GM19023 (cell line): ENCODE measurements at regions not wholly inside any gene's neighbourhood (a gene's known extent, or its start where the extent isn't known, plus 50 kb on each side); places are given as distances from the start of the nearest gene placed in this dataset.
A peak's percentile ranks its signal among the peaks of the same experiment; 100 is the strongest.
"Not testable (repeated sequence)": the region's sequence is repeated elsewhere in the genome, so short reads cannot be mapped to it uniquely, and the experiment has no call there.

Experiments used
- ATAC-seq: cut with Tn5 transposase; IDR thresholded peaks from one replicate; pipeline ENCODE4 v1.9.1; 2021; ENCODE audit warnings: mild to moderate bottlenecking, moderate library complexity; ENCODE audit not compliant: unreplicated experiment

- no peak for ATAC-seq
Observed at GRCh38 chr5:93359296-93359959, 221.6 kb downstream of the NR2F1-AS1 start.

DNA sequence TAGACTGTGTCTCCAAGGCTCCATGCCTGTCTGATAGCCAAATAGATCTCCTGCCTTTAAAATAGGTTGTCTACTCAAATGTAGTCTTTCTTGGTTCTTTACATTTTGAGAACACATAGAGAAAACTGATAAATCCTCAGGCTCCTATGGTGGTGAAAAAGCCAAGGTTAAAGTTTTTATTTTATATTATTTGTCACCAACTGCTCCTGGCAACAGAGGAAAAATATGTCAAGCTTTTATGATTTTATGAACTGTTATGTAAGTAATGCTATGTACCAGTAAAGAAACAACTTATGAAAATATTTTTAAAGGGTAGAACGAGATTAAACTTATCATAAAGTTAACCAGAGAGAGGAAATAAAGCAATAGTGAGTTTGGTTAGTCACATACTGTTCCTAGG, 222.8 kb downstream of the NR2F1-AS1 start:
- no peak for ATAC-seq

- no peak for ATAC-seq
Observed at GRCh38 chr5:93357686-93358085, 223.3 kb downstream of the NR2F1-AS1 start.

DNA sequence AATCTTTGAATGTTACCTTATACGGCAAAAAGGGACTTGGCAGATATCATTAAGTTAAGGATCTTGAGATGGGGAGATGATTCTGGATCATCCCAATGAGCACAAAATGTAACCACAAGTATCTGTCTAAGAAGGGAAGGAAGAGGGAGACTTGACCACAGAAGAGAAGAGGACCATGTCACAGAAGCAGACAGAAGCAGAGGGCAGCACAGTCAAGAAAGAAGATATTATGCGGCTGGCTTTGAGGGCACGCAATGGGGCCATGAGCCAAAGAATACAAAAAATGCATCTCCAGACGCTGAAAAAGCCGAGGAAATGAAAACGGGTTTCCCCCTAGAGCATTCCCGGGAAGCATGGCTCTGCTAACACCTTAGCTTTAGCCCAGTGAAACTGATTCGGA, 225.3 kb downstream of the NR2F1-AS1 start:
- ATAC-seq, result no peak

DNA sequence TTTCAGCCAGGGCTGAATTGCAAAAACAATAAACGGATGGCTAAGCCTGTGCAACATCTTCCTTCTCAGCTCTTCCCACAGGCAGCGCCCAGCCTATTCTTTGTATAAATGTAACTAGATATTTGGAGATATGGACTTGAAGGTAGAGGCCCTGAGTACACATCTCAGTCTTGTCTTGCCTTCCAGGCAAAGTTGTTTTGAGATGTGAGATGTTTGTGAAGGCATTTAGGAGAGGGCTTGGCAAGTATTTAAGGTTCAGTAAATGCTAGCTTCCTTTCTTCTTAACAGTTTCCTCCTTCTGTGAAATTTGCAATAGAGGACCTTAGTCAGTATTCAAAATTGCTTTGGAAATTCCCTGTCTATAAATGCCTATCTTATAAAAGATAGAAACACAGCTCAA, 228.8 kb downstream of the NR2F1-AS1 start:
- ATAC-seq, result no peak

- no peak for ATAC-seq
Observed at GRCh38 chr5:93349613-93350012, 231.4 kb downstream of the NR2F1-AS1 start.

DNA sequence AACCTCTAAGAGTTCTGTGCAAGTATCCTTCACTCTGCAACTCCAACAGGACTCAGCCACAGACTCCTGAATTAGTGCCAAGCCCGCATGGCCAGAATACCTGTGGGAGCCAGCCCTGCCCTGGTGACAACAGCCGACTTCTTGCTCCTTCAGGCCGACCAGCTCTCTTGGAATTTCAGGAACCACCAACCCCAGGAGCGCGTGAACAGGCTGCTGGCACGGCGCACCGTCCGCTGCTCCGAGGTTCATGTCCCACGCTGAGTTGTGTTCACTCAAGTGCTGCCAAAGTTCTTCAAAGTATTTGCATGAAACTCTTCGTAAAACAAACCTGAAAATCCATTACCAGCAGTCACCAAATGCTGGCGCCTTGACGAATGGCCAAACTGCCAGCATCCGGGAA, 232.8 kb downstream of the NR2F1-AS1 start:
- ATAC-seq, result no peak

DNA sequence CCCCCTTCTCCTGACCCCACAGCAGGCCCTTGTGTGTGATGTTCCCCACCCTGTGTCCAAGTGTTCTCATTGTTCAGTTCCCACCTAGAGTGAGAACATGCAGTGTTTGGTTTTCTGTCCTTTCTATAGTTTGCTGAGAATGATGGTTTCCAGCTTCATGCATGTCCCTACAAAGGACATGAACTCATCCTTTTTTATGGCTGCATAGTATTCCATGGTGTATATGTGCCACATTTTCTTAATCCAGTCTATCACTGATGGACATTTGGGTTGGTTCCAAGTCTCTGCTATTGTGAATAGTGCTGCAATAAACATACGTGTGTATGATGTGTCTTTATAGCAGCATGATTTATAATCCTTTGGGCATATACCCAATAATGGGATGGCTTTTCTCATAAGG, 234.2 kb downstream of the NR2F1-AS1 start:
- ATAC-seq, result not testable (repeated sequence)

DNA sequence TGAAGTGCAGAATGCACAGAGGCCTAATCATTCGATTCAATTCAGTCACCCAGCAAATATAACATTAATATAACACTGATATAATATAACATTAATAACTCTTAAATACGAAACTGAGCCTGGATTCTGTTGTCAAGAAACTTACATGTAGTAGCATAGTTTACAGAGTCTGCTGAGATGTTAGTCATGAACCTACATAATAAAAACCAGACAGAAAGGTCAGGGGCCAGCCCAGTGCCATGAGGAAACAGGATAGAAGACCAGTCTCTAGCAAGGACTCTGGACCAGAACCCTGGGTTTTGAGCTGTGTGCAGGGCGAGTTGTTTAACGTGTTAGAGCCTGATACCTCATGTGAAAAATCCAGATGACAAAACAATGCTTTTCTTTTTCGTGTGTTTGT, 234.7 kb downstream of the NR2F1-AS1 start:
- ATAC-seq, result no peak

DNA sequence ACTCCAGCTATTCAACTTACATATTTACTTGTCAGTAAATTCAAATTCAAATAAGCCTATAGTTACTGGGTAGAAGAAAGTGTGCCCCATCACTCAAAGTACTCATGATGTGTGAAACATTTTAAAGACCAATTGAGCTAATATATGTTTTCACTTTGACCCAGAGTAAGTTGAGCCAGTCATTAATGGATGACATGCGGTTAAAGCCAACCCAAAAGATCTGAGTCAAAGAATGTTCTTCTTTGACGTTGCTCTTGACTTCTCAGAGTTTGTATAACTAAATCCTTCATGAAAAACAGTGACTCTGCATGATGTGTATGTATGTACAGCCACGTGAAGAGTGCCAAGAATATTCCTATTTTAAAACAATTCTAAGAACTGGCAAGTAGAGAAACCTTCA, 237.4 kb downstream of the NR2F1-AS1 start:
- ATAC-seq, result peak; percentile 46

GRCh38 chr5:93342563-93343061, 238.4 kb downstream of the NR2F1-AS1 start:
- ATAC-seq, result peak; percentile 71

- no peak for ATAC-seq
Observed at GRCh38 chr5:93340881-93341280, 240.1 kb downstream of the NR2F1-AS1 start.

DNA sequence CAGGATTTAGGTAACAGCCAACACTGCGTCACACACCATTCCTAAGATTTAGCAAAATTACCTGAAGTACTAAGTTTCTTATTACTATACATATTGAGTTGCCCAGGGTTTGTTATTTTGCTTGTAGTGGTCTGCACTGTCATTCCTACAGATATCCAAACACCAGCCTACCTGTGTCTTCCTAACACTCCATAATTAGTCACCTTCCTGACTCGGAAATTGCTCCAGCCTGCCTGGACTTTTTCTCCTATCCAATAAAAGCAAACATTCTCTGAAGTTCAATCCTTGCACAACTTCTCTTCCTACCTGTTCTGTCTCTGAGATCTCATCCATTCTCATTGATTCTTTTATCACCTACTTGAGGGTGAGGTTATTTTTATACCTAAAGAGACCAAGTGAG, 243.9 kb downstream of the NR2F1-AS1 start:
- no peak for ATAC-seq

DNA sequence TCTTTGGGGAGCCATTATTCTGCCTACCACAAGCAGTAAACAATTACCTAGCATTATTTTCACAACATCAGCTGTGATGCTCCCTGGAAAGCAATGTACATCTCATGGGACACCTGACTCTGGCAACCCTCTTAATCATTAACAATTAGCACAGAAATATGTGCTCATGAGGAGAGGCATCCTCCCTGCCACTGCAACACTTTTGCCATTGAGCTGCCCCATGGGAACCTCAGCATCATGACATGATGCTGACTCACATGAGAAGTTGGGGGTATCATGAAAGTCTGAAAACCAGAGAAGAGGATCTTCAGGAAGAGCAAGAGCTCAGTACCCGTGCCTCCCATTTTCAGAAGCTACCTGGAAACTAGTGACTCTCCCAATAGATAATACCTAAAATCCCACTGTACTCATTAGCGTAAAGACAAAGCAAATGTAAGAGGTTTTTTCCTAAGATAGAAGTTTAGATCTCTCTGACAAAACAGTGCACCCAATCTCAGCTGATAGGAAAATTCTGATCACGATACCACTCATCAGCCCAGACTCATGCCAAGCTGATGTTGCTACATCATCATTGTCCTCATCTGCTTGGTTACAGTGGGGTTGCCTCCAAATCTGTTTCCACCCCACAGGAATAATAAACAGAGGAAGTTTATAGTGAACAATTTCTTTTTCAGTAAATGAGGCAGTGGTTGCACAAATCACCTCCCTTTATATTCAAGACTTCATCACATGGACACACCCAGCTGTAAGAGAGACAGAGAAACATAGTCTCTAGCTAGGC, 244.5 kb downstream of the NR2F1-AS1 start:
- ATAC-seq, result no peak

DNA sequence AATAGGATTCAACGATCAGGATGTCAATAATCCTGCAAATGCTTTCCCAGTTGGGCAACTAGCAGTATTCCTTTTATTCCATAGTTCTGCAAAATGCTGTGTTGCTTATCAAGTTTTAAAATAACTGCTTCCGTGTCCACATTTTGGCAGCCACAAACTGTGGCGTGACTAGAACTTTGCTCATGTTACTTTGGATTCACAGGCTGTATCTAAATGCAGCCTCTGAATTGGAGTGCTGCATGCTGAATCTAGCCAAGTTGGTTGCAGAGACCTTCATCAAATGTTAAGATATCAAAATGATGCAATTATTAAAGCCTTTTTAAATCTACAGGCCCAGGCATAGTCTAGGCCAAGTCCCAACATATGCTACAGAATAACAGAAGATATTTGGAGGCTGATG, 249.2 kb downstream of the NR2F1-AS1 start:
- ATAC-seq, result no peak

DNA sequence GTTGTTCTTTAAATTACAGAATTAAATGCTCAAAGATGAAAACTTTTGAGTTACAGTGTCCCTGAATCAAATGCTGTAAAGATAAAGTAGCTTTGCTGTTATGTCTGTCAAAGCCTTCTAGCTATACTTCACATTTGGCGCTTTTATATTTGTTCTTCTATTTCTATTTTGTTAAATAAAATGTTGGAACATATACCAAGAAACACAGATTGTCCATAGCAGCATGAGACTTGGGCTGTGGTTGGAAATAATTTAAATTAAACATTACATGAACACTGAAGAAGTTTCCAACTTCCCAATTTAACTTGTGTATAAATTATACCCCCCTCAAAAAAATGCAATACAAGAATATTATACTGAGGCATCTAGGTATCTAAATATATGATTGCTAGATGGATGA, 249.8 kb downstream of the NR2F1-AS1 start:
- no peak for ATAC-seq

- ATAC-seq, result no peak
Observed at GRCh38 chr5:93330506-93330905, 250.5 kb downstream of the NR2F1-AS1 start.

DNA sequence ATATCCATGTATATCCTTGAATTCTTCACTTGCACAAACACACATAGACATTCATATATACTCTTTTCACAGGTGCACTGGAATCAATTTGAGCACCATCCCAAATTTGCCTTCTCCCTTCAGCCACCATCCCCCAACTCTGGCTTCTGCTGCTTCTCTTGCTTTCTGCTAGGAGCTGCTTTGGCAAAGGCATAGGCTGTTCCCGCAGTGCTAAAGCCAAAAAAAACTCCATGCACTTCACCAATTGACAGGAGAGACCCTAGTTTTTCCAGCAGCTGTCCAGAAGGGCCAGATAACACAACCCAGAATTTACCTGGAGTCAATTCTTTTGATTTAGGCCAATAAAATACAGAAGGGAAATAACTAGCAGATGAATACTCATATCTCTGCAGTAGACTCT, 251.3 kb downstream of the NR2F1-AS1 start:
- no peak for ATAC-seq

DNA sequence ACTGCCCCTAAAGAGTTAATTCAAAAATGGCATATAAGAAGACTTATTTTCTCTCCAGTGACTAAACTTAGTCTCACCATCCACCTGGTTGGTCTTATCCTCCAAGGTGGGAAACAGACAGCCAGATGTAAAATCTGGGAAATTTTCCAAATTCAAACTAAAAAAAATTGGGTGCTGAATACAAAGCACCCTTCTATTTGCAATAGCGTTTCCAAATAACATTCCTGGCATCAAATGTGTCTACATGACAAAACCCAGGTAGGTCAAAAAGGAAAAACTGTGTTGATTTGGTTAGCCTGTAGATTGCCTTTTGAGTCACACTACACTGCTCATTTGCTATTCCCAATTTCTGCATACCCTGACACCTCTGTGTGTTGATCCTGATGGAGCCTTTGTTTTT, 252.2 kb downstream of the NR2F1-AS1 start:
- ATAC-seq, result no peak

DNA sequence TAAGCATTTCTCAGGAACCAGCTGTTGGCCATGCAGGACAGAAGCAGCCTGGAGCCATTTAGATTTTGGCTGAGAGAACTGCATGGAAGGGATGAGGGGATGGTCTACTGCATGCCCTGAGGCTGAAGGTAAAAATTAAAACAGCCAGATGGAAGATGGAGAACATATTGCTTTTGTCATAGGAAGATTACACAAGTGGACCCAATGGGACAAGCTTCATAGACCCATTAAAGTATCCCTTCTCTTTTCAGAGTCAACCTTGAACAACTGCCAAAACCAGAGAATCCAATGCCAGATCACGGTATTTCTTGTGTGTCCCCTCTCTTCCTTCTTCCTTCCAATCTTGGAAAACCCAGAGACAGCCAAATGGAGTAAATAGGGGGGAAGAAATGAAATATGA, 253.4 kb downstream of the NR2F1-AS1 start:
- ATAC-seq, result no peak

DNA sequence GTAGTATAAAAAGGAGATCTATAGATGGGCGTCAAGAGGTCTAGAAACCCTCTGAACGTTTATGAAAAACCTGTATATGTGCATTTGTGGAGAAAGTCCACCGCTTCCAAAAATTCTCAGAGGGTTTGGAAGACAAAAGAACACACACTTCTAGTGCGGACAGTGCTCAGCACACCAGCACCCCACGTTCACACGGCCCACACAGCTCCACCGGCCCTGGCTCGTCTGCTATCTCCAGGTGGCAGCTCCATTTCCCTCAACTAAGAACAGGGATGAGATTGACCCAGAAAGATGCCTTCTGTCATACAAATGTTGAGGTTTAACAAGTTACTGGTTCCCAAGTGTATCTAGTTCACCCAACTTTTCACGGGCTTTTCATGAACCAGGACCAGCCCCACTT, 255.1 kb downstream of the NR2F1-AS1 start:
- no peak for ATAC-seq
